ENCODE measurements at regions not wholly inside any gene's neighbourhood (a gene's known extent, or its start where the extent isn't known, plus 50 kb on each side); places are given as distances from the start of the nearest gene placed in this dataset.
"Not testable (repeated sequence)": the region's sequence is repeated elsewhere in the genome, so short reads cannot be mapped to it uniquely, and the experiment has no call there.

DNA sequence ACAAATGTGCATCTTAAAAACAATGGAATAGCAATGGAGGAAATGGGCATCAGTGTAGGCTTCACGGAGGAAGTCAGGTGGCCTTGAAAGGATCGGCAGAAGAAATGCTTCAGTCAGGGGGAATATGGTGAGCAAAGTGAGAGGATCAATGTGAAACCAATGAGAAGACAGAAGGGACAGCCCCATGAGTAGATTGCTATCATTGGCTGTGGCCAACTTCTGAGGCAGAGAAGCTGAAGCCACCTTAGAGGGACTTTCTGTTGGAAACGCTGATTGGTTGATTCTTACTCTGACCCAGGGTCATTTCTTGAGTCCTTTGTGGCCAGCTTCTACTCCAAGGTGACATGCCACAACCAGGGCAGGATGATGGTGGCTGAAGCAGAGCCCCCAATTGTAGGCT, 130.7 kb upstream of the ZNF648 start:
- no peak for DNase-seq

DNA sequence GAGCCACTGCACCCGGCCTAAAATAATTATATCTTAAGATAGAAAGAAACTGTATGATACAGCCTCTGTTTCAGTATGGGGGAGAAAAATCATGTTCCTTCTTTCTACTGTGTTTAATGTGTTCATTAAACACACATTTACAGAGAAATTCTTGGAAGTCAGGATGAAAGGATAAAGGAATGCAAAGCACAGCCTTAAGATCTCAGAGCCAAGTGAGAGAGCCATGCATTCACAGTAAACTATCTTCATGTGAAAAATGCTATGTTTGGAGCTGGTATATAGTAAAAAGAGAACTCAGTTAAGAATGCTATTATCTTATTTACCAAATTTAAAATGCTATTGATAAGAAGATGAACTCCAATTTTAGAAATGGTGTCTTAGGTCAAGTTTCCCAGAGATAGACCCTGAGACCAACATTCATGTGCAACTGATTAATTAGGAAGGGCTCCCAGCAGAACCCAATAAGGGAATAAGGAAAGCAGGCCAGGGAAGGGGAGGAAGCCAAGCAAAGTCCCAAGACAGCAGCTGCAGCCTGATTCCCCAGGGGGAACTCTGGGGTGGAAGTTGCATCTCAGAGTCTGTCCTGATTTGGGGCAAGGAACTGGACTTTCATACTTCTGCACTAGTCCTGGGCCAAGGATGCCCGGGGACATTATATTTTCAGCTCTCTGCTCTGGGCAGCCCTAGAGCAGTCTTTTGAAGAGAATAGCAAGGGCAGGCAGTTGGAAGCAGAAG, 130.0 kb upstream of the ZNF648 start:
- no peak for DNase-seq

DNA sequence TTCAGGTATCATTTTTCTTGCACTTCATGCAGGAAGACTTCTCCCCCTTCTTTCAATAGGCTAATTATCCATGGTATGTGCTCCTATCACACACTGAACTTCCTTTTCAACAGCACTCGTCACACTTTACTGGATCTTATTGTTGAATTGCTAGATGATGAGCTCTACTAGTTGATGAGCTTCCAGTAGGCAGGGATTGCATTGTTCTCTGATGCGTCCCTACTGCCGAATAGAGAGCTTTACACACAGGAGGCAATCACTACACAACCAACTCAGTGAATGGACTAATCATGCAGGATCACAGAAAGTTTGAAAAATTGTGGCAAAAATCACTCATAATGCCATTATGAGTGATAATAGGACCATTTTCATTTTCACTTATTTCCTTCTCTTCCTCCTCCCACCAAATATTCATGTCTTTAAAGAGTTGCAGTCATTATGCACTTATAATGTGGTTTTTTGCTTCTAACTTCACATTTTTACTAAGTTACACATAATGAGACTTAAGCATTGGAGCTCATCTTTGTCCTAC, 128.1 kb upstream of the ZNF648 start:
- no peak for DNase-seq

DNA sequence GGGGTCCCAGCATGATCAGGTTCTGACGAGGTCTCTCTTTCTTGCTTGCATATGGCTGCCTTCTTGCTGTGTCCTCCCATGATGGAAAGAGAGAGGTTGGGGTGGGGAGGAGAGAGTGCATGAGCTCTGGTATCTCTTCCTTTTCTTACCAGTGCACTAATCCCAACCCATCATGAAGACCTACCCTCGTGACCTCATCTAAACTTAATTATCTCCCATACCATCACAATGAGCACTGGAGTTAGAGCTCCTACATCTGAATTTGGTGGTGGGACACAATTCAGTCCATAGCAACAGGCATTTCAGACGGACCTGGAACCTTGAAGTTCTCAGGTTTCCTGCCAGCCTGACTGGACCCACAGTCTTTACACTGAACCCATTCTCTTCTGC, 125.2 kb upstream of the ZNF648 start:
- no peak for DNase-seq

DNA sequence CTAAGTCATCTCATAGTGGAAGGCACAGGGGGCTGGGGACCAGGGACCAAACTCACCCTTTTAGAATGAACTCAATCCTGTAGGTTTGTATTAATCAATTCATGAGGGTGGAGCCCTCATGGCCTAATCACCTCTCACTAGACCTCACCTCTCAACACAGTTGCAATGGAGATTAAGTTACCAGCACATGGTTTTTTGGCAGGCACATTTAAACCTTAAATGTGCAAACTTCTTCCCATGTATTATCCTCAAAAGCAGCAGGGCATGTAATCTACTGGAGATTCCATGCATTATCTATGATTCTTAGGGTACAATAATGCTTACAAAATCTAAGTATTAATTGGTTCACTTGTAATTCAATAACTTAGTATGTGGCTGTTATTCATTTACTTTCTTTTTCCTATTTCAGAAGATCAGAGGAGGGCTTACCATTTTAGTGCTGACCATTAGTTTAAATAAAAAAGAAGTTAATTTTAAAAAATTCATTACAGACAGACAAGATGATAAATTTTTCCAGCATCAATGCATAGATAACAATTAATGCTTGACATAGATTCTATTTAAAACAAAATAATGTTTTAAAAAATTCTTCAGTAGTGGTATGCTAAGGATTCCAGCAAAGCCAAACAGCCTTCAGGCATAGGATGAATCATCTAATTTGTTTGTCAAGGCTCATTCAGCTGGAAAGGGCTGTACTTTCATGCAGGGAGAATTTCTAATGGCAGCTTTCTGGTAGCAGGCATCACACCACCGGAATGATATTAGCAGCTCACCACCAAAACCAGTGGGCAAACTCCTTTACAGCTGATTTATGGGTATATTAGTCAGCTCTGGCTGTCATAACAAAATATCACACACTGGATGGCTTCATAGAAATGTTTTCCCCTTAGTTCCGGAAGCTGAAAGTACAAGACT, 124.6 kb upstream of the ZNF648 start:
- DNase-seq = no peak

DNA sequence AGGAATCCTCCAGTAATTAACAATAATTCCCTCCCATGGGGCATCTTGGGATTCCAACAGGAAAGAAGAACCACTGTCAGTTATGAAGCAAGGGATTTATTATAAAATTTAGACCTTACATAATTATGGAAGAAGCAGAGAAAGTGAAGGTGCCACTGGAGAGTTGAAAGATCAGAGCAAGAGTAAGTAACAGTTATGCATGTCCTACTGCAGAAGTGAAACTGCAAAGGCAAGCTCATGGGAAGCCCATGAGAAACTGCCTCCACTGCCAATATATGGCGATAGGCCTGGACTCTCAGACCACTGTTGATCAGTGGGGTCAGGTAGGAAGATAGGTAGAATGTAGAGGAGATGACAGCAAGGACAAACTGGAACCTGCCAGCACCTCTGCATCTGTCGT, 123.6 kb upstream of the ZNF648 start:
- no peak for DNase-seq

DNA sequence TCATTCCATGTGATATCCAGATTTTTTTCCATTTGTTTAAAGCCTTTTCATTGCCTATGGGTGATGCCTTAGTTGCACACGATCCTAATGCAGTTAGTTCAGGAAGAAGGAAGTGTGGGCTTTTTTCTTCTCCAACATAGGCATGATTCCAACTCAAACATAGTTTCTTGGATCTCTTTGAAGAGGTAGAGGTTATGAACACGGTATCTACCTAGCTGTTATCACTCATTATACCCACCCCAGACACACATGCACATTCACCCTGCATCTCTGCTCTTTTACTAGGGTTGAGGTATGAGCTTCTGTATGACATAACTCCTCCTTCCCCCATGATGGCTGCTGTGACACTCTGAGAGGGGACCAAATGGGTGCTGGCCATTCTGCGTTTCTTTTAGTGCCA, 122.1 kb upstream of the ZNF648 start:
- DNase-seq = no peak

DNA sequence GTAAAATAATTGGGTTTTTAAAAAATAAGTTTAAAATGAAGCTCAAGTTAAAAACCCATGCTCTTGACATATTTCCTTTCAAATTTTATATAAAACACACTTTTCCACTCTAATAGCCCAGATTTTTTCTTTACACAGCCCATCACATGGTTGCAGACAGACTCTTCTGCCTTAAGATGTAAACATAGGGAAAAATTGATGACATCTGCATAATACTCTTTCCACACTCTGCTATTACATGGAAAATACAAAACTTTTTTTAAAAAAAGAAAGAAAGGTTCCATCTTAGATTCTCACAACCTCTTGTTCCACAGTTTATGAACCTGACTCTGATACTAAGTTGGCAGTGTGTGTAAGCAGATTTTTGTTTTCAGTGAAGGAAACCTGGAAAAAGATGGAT, 120.8 kb upstream of the ZNF648 start:
- DNase-seq = no peak

DNA sequence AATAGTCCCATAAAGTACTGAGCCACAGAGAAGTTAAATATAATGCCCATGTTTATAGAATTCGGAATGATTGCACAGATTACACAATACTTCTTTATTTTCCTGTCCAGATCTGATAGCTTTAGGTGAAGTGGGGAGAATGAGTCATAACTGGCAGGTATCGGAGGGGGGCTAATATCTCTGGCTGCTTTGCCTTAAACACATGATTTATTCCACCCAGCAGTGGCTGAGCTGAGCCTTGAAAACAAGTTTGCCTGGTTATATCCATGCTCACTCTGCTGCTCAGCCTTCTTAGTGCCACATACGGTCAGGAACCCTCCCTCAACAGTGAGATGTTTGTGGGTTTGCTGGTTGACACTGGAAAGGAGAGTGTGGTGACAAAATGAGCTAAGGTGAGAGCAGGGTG, 119.7 kb upstream of the ZNF648 start:
- DNase-seq = no peak

DNA sequence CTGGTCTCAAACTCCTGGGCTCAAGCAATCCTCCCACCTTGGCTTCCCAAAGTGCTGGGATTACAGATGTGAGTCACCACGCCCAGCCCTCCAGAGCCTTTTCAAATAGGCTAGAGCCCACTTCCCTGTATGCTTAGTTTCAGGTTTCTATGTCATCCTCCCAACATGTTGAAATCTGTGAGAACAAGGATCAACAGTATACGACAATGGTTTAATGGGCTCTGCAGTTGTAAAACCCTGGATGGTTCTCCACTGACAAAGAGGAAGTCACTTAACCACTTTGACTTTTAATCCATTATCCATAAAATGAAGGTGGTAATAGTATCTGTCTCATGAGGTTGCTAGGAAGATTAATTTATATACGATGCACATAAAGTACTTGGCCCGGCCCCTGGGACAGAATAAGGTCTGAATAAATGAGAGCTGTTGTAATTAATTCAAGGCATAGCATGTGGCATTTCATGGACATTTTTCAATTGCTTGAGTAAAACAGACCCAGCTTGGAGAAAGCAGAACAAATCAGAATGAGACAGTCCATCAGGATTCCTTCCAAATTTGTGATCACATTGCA, 113.9 kb upstream of the ZNF648 start:
- no peak for DNase-seq

DNA sequence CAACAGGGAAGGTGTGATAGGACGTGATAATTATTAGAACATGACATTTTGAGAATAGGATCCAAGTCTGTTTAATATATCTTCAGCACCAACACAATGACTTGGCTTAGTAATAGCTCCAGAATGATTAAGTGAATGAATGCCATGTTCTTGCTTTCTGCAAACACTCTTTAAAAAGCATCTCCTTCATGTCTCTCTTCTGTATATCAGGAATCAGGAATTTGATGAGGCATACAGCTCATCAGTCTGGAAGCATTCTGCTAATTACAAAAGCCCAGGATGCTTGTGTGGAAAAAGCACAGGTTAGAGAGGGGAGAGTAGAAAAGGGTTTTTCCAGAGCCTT, 113.0 kb upstream of the ZNF648 start:
- no peak for DNase-seq

DNA sequence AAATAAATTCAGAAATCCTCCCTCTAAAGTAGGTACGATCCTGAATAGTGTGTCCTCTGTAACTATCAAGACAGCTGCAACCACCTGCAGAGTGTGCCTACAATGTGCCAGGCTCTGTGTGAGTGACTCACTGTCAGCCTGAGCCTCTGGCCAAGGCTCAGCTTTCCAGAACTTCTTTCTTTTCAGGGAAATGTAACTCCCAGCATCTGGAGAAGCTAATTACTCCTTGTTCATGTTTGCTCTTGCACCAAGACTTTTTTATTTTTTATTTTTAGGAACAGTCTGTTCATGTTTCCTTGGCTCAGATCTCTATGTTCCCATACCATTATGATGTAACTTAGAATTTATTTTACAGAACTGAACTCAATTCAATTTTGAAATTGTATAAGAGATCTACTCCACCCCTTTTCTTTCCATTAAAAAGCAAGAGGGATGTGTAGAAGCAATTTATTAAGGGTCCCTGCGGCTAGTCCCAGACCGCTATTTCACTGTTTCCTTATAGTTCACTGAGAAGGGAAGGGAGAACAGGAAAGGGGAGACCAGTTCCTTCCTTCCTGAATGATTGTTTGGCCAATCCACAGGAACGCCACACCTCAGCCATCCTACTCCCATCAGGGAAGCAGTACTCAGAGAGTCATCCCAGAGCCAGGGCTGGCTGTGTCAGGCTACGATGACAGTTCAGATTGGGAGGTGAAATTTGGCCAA, 112.4 kb upstream of the ZNF648 start:
- no peak for DNase-seq

DNA sequence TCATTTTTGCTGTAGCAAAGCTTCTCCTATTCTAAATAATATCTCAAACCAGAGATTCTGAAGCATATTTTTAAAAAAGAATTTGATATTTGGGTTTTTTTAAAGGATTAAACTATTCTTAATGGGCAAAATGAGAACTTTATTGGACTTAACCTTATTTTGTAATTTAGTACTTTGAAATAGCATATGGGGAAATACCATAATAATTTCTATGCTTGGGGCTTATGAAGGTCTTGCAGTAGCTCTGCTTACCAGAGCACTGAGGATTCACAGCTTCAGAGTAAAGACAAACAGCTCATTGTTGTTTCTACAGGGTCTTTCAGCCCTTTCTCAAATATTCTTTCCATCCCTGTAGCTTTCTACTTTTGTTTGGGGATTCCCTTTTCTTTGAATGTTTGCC, 111.2 kb upstream of the ZNF648 start:
- DNase-seq = no peak

DNA sequence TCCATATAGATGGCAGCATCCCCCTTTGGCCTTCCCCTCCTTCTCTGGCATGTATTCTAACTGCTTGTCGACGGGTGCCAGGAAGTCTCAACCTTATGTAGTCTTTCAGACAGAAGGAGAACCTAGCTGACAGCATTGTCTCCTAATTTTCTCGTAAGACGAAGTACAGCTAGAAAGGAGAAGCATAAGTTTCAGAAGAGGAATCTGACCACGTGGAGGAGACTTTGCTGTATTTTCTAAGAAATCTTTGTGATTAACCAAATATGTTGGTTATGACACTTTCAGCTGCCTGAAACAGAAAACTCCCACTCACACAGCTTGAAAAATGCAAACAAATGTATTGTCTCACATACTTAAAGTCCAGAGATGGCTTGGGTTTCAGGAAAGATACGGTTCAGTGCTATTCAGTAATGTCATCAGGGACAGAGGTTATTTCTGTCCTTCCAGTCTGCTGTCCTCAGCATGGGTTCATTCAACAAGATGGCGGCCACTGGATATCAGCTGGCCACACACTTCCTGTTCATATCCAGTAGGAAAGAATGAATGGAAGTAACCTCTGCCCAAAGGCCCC, 109.5 kb upstream of the ZNF648 start:
- no peak for DNase-seq

DNA sequence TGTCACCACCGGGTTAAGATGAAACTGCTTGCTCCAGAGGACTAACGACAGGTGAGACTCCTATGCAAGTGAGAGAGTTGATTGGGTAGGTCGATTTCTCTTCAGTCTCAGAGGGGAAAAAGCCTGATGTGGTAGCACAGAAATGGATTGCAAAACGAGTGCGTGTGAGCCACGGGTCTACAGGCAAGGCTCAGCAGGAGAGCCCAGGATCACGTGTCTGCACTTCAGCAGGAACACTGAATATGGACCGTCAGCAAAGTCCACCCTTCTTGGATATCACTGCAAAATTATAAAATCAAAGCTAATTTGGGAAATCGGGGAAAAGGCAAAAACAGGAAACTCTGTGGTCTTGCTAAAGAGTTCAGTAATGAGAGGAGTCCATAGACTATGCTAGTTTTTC, 107.7 kb upstream of the ZNF648 start:
- DNase-seq = no peak

DNA sequence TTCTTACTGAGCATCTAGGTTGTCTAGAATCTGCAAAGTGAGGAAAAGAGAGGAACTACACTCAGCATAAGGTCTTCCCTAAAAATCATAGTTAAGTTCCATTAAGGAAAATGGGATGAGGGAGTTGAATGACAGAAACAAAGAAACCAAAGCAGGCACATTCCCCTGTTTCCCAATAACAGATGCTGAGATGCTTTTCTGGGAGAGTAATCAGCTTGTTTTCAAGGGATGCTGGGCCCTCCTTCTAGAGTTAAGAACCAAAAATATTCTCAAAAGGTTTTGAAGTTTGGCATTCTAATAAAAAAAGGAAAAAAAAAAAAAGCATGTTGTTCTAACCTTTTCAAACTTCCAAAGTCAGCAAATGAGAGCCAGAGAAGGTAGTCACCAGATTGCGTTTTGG, 105.2 kb upstream of the ZNF648 start:
- DNase-seq = no peak

DNA sequence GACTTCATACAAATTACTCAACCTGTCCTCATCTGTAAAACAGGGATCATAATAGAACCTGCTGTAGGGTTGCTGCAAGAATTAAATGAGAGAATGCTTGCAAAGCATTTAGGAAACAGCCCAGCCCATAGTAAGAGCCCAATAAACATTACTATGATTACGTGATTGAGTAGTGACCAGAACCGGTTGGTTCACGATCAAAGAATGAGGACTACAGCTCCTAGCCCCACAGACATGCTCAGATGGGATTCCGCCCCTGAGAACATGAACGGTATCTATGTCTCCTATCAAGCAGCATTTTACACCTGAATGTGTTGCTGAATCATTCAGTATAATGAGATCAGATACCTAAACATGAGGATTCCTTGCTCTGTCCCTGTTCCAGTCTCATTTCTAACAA, 104.8 kb upstream of the ZNF648 start:
- no peak for DNase-seq

DNA sequence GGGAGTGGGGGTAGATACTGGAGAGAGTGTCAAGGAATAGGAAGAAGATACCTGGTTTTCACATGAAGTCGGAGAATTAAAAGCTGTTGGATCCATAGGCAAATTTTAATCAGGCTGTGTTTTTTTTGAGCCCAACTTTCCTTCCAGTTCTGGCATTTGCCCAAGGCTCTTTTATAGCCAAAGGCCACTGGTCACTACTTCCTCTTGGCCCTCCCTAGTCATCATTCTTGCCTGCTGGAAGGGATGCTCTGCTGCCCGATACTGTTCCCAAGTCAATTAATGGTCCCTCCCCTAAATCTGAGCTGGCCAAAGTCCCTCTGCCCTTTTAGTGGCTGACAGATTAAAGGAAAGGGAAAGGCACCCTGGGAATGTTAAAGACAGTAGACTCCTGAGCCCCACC, 102.8 kb upstream of the ZNF648 start:
- no peak for DNase-seq

DNA sequence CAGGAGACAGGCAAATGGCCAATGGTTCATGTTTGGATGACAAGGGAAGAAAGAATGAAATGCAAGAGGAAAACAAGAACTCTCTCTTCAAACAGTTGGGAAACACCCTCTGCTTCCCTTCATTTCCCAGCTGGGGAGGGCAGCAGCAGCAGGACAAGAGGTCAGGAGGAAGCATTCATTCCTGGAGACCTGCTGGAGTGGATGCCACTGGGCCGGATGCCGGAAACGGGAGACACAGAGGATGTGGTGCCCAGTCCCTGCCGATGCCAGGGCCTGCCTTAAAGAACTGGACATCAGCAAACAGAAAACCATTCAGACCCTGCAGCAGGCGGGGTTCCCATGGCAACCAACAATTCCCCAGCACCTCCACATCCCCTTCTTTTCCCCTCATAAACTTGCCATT, 102.3 kb upstream of the ZNF648 start:
- no peak for DNase-seq

DNA sequence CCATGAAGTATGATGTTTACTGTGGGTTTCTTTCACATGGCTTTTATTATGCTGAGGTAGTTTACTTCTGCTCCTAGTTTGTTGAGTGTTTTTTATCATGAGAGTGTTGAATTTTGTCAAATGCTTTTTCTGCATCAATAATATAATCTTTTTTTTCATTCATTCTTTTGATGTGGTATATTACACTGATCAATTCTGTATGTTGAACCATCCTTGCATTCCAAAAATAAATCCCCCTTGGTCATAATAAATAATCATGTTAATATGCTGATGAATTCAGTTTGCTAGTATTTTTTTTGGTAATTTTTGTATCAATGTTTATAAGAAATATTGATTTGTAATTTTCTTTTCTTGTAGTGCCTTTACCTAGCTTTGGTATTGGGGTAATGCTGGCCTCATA, 97.9 kb upstream of the ZNF648 start:
- DNase-seq = no peak

DNA sequence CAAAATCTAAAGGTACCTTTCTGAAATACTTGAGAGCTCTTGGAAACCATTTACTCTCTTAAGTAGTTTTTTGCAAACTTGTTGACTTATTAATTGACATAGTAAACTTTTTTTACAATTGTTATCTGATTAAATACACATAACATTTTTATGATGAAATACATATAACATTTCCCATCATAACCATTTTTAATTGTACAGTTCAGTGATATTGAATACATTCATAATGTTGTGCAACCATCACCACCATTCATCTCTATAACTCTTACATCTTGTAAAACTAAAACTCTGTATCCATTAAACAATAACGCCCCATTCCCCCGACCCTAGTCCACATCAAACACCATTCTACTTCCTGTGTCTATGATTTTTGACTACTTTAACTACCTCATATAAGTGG, 95.7 kb upstream of the ZNF648 start:
- no peak for DNase-seq

DNA sequence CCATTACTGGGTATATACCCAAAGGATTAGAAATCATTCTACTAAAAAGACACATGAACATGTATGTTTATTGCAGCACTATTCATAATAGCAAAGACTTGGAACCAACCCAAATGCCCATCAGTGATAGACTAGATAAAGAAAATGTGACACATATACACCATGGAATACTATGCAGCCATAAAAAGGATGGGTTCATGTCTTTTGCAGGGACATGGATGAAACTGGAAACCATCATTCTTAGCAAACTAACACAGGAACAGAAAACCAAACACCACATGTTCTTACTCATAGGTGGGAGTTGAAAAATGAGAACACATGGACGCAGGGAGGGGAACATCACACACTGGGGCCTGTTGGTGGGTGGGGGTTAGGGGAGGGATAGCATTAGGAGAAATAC, 92.9 kb upstream of the ZNF648 start:
- not testable (repeated sequence) for DNase-seq

DNA sequence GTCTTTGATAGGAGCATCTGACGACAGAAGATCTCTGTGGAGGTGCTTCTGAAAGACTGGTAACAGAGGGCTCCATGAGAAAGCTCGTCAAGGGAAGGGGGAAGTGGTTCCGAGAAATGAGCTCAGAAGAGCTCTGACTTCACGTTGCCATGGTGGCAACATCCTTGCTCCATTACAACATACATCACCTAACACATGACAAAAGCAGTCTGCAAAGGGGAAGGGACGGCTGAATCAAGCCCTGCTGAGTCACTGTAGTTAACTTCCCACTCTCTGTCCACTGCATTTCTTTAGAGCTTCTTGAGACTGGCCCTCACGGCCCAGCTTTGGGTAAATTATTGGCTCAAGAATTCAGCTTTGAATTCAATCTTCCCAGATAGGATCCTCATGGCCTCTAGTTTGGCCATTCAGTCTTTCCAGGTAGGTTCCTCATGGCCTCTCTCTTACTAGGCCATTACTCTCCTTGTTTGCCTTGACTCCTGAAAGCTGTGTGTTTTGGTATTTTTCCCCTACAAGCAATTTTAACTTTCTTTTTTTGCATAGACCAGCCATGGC, 88.0 kb upstream of the ZNF648 start:
- DNase-seq = no peak
